ENCODE measurements at regions not wholly inside any gene's neighbourhood (a gene's known extent, or its start where the extent isn't known, plus 50 kb on each side); places are given as distances from the start of the nearest gene placed in this dataset.

- DNase-seq (no peak), ATAC-seq (ENCODE audit: low FRiP score) (no peak)
- H3K27me3 ChIP-seq (ENCODE audit: control insufficient read depth in 1 of 2, insufficient read depth in 2 of 2, low read length in 1 of 2), result peaks cover 0 to 1% of the 10 kb centered on the region in 2 donors
- intact Hi-C loops (cut with DNase I), result no loop called here
- no peaks in the 10 kb centered on the region for H3K9me3 ChIP-seq (ENCODE audit: control insufficient read depth, low read length)
- no peaks in the 10 kb centered on the region for H3K36me3 ChIP-seq (ENCODE audit: control insufficient read depth in 1 of 2, insufficient read depth in 2 of 2, low read length in 1 of 2)
- no peaks in the 10 kb centered on the region for H3K4me1 ChIP-seq (ENCODE audit: control insufficient read depth in 1 of 2, insufficient read depth in 2 of 2, low read length in 2 of 2)
- 83 to 86% methylated on average over 3 of the region's 3 CpGs for WGBS, 2 donors
- no peak overlapping the region for H3K27ac ChIP-seq (ENCODE audit: low read depth in 1 of 2, low read length in 2 of 2)
- H3K4me3 ChIP-seq (ENCODE audit: low read length in 2 of 2), result no peak overlapping the region
These were observed 91.0 kb downstream of the FOXD1 start for GRCh38 chr5:73357576-73357975.

DNA sequence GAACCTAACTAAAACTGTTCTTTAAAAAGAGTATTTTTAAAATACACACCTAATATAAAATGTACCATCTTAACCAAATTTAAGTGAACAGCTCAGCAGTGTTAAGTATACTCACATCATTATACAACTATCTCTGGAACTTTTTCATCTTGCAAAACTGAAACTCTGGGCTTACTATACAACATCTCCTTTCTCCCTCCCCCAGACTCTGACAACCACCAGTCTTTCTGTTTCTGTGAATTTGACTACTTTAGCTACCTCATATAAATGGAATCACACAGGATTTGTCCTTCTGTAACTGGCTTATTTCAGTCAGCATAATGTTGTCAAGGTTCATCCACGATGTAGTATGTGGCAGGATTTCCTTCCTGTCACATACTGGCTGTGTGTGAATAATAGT is 93.5 kb downstream of the FOXD1 start:
- H3K4me1 ChIP-seq (ENCODE audit: control insufficient read depth in 1 of 2, insufficient read depth in 2 of 2, low read length in 2 of 2), result no peaks in the 10 kb centered on the region
- intact Hi-C loops (cut with DNase I), result no loop called here
- ATAC-seq (ENCODE audit: low FRiP score) (no peak), DNase-seq (no peak)
- no peaks in the 10 kb centered on the region for H3K27me3 ChIP-seq (ENCODE audit: control insufficient read depth in 1 of 2, insufficient read depth in 2 of 2, low read length in 1 of 2)
- H3K36me3 ChIP-seq (ENCODE audit: control insufficient read depth in 1 of 2, insufficient read depth in 2 of 2, low read length in 1 of 2), result no peaks in the 10 kb centered on the region
- no peak overlapping the region for H3K27ac ChIP-seq (ENCODE audit: low read depth in 1 of 2, low read length in 2 of 2)
- no peaks in the 10 kb centered on the region for H3K9me3 ChIP-seq (ENCODE audit: control insufficient read depth, low read length)
- no peak overlapping the region for H3K4me3 ChIP-seq (ENCODE audit: low read length in 2 of 2)
- WGBS, 2 donors, result 81 to 84% methylated on average over 1 of the region's 1 CpG

- DNase-seq, result no peak
- 96 to 97% methylated on average over 2 of the region's 2 CpGs for WGBS, 2 donors
- H3K4me1 ChIP-seq (ENCODE audit: control insufficient read depth in 1 of 2, insufficient read depth in 2 of 2, low read length in 2 of 2), result no peaks in the 10 kb centered on the region
- H3K9me3 ChIP-seq (ENCODE audit: control insufficient read depth, low read length), result no peaks in the 10 kb centered on the region
- no peak for ATAC-seq (ENCODE audit: low FRiP score)
- no peaks in the 10 kb centered on the region for H3K36me3 ChIP-seq (ENCODE audit: control insufficient read depth in 1 of 2, insufficient read depth in 2 of 2, low read length in 1 of 2)
- H3K4me3 ChIP-seq (ENCODE audit: low read length in 2 of 2), result no peak overlapping the region
- H3K27me3 ChIP-seq (ENCODE audit: control insufficient read depth in 1 of 2, insufficient read depth in 2 of 2, low read length in 1 of 2), result no peaks in the 10 kb centered on the region
- no peak overlapping the region for H3K27ac ChIP-seq (ENCODE audit: low read depth in 1 of 2, low read length in 2 of 2)
- intact Hi-C loops (cut with DNase I), result no loop called here
These were observed 94.2 kb downstream of the FOXD1 start for GRCh38 chr5:73354406-73354805.

DNA sequence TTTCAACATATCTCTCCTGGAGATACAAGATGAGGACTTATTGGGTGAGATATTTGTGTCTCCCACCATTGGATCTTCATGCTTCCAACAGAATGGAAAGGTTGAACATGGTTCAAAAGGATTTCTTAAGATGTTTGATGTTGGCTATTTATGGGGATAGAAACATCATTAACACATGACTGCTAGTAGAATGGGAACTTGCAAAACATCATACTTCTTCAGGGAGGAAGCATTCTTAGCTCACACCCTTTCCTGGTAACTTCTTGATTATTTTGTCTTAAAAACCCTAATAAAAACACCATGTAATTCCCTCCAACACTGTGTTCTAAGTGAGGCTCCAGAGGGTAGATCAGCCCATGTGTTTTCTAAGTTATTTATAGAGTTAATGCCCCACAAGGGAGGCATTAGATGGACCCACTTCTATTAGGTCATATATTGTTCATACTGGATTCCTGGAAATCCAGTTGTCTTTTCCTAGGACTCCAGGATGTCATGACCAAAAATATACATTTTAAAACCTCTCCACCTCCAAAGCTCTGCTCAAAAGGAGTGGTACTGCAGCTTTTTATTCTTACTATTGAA is 95.8 kb downstream of the FOXD1 start:
- no peak for ATAC-seq (ENCODE audit: low FRiP score)
- no peaks in the 10 kb centered on the region for H3K9me3 ChIP-seq (ENCODE audit: control insufficient read depth, low read length)
- no peak for DNase-seq
- H3K27me3 ChIP-seq (ENCODE audit: control insufficient read depth in 1 of 2, insufficient read depth in 2 of 2, low read length in 1 of 2), result no peaks in the 10 kb centered on the region
- H3K27ac ChIP-seq (ENCODE audit: low read depth in 1 of 2, low read length in 2 of 2), result no peak overlapping the region
- H3K36me3 ChIP-seq (ENCODE audit: control insufficient read depth in 1 of 2, insufficient read depth in 2 of 2, low read length in 1 of 2), result no peaks in the 10 kb centered on the region
- intact Hi-C loops (cut with DNase I), result no loop called here
- H3K4me1 ChIP-seq (ENCODE audit: control insufficient read depth in 1 of 2, insufficient read depth in 2 of 2, low read length in 2 of 2), result no peaks in the 10 kb centered on the region
- no peak overlapping the region for H3K4me3 ChIP-seq (ENCODE audit: low read length in 2 of 2)

GRCh38 chr5:73352243-73352642 is 96.3 kb downstream of the FOXD1 start:
- ATAC-seq (ENCODE audit: low FRiP score) (no peak), DNase-seq (no peak)
- 99 to 100% methylated on average over 1 of the region's 1 CpG for WGBS, 2 donors
- Histone ChIP-seq H3K4me1 (ENCODE audit: control insufficient read depth in 1 of 2, insufficient read depth in 2 of 2, low read length in 2 of 2) (no peaks in the 10 kb centered on the region), H3K27me3 (ENCODE audit: control insufficient read depth in 1 of 2, insufficient read depth in 2 of 2, low read length in 1 of 2) (no peaks in the 10 kb centered on the region), H3K9me3 (ENCODE audit: control insufficient read depth, low read length) (no peaks in the 10 kb centered on the region), H3K27ac (ENCODE audit: low read depth in 1 of 2, low read length in 2 of 2) (no peak overlapping the region), H3K36me3 (ENCODE audit: control insufficient read depth in 1 of 2, insufficient read depth in 2 of 2, low read length in 1 of 2) (no peaks in the 10 kb centered on the region), H3K4me3 (ENCODE audit: low read length in 2 of 2) (no peak overlapping the region)
- intact Hi-C loops (cut with DNase I), result no loop called here

- ATAC-seq (ENCODE audit: low FRiP score) (no peak), DNase-seq (no peak)
- 60 to 61% methylated on average over 3 of the region's 3 CpGs for WGBS, 2 donors
- Histone ChIP-seq H3K4me1 (ENCODE audit: control insufficient read depth in 1 of 2, insufficient read depth in 2 of 2, low read length in 2 of 2) (no peaks in the 10 kb centered on the region), H3K27me3 (ENCODE audit: control insufficient read depth in 1 of 2, insufficient read depth in 2 of 2, low read length in 1 of 2) (no peaks in the 10 kb centered on the region), H3K36me3 (ENCODE audit: control insufficient read depth in 1 of 2, insufficient read depth in 2 of 2, low read length in 1 of 2) (no peaks in the 10 kb centered on the region), H3K4me3 (ENCODE audit: low read length in 2 of 2) (no peak overlapping the region), H3K27ac (ENCODE audit: low read depth in 1 of 2, low read length in 2 of 2) (no peak overlapping the region), H3K9me3 (ENCODE audit: control insufficient read depth, low read length) (no peaks in the 10 kb centered on the region)
- intact Hi-C loops (cut with DNase I), result no loop called here
These were observed 97.0 kb downstream of the FOXD1 start for GRCh38 chr5:73351593-73351992.

DNA sequence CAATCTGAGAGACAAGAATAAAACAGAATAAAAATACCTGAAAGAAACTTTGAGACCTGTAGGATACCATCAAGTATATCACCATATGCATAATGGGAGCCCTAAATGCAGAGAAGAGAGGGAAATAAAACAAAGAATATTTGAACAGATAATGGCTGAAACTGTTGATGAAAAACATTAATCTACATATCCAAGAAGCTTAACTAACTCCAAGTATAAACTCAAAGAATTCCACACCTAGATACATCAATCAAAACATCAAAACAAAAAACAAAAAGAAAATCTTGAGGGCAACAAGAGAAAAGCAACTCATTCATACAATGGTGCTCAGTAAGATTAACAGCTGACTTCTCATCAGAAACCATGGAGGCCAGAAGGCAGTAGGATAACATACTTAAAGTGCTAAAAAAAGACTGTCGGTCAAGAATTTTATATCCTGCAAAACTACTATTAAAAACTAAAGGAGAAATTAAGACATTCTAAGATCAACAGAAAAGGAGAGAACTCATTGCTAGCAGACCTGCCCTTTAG is 101.6 kb downstream of the FOXD1 start:
- Histone ChIP-seq H3K4me1 (ENCODE audit: control insufficient read depth in 1 of 2, insufficient read depth in 2 of 2, low read length in 2 of 2) (no peaks in the 10 kb centered on the region), H3K4me3 (ENCODE audit: low read length in 2 of 2) (no peak overlapping the region), H3K27me3 (ENCODE audit: control insufficient read depth in 1 of 2, insufficient read depth in 2 of 2, low read length in 1 of 2) (peaks cover 0 to 1% of the 10 kb centered on the region in 2 donors), H3K27ac (ENCODE audit: low read depth in 1 of 2, low read length in 2 of 2) (no peak overlapping the region), H3K9me3 (ENCODE audit: control insufficient read depth, low read length) (no peaks in the 10 kb centered on the region), H3K36me3 (ENCODE audit: control insufficient read depth in 1 of 2, insufficient read depth in 2 of 2, low read length in 1 of 2) (no peaks in the 10 kb centered on the region)
- intact Hi-C loops (cut with DNase I), result no loop called here
- WGBS, 2 donors, result 88 to 96% methylated on average over 1 of the region's 1 CpG
- ATAC-seq (ENCODE audit: low FRiP score) (no peak), DNase-seq (no peak)

GRCh38 chr5:73344835-73345234 is 103.7 kb downstream of the FOXD1 start:
- WGBS, 2 donors, result 41 to 46% methylated on average over 5 of the region's 5 CpGs
- Histone ChIP-seq H3K36me3 (ENCODE audit: control insufficient read depth in 1 of 2, insufficient read depth in 2 of 2, low read length in 1 of 2) (no peaks in the 10 kb centered on the region), H3K4me1 (ENCODE audit: control insufficient read depth in 1 of 2, insufficient read depth in 2 of 2, low read length in 2 of 2) (no peaks in the 10 kb centered on the region), H3K27me3 (ENCODE audit: control insufficient read depth in 1 of 2, insufficient read depth in 2 of 2, low read length in 1 of 2) (peaks cover 0 to 1% of the 10 kb centered on the region in 2 donors), H3K9me3 (ENCODE audit: control insufficient read depth, low read length) (no peaks in the 10 kb centered on the region), H3K27ac (ENCODE audit: low read depth in 1 of 2, low read length in 2 of 2) (no peak overlapping the region), H3K4me3 (ENCODE audit: low read length in 2 of 2) (no peak overlapping the region)
- intact Hi-C loops (cut with DNase I), result no loop called here
- ATAC-seq (ENCODE audit: low FRiP score) (no peak), DNase-seq (no peak)

DNA sequence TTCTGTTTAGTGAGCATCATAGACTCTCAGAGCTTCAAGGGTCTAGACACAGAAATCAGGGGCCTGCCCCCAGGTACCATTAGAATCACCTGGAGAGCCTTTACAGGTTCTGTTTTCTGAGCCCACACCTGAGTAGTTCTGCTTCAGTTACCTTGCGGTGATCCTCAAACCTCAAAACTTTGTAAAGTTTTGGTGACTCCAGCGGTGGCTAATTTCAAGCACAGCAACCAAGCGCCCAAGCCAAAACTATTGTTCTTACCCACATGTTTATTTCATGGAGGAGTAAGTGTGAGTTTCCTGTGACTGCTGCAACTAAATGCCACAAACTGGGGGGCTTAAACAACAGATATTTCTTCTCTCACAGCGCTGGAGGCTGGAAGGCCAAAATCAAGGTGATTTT is 108.9 kb downstream of the FOXD1 start:
- peaks cover 0 to 2% of the 10 kb centered on the region in 2 donors for H3K4me1 ChIP-seq (ENCODE audit: control insufficient read depth in 1 of 2, insufficient read depth in 2 of 2, low read length in 2 of 2)
- no peaks in the 10 kb centered on the region for H3K27me3 ChIP-seq (ENCODE audit: control insufficient read depth in 1 of 2, insufficient read depth in 2 of 2, low read length in 1 of 2)
- no peaks in the 10 kb centered on the region for H3K36me3 ChIP-seq (ENCODE audit: control insufficient read depth in 1 of 2, insufficient read depth in 2 of 2, low read length in 1 of 2)
- ATAC-seq (ENCODE audit: low FRiP score), result no peak
- intact Hi-C loops (cut with DNase I), result no loop called here
- H3K9me3 ChIP-seq (ENCODE audit: control insufficient read depth, low read length), result no peaks in the 10 kb centered on the region
- no peak overlapping the region for H3K27ac ChIP-seq (ENCODE audit: low read depth in 1 of 2, low read length in 2 of 2)
- no peak overlapping the region for H3K4me3 ChIP-seq (ENCODE audit: low read length in 2 of 2)
- 94 to 98% methylated on average over 4 of the region's 4 CpGs for WGBS, 2 donors
- no peak for DNase-seq

All from aorta (tissue), 5 donors.